HG02678 (cell line): ENCODE measurements at regions not wholly inside any gene's neighbourhood (a gene's known extent, or its start where the extent isn't known, plus 50 kb on each side); places are given as distances from the start of the nearest gene placed in this dataset.

Source experiments
- ATAC-seq: cut with Tn5 transposase; IDR thresholded peaks from one replicate; pipeline ENCODE4 v1.9.1; 2021; ENCODE audit warnings: mild to moderate bottlenecking, moderate library complexity; ENCODE audit not compliant: unreplicated experiment

DNA sequence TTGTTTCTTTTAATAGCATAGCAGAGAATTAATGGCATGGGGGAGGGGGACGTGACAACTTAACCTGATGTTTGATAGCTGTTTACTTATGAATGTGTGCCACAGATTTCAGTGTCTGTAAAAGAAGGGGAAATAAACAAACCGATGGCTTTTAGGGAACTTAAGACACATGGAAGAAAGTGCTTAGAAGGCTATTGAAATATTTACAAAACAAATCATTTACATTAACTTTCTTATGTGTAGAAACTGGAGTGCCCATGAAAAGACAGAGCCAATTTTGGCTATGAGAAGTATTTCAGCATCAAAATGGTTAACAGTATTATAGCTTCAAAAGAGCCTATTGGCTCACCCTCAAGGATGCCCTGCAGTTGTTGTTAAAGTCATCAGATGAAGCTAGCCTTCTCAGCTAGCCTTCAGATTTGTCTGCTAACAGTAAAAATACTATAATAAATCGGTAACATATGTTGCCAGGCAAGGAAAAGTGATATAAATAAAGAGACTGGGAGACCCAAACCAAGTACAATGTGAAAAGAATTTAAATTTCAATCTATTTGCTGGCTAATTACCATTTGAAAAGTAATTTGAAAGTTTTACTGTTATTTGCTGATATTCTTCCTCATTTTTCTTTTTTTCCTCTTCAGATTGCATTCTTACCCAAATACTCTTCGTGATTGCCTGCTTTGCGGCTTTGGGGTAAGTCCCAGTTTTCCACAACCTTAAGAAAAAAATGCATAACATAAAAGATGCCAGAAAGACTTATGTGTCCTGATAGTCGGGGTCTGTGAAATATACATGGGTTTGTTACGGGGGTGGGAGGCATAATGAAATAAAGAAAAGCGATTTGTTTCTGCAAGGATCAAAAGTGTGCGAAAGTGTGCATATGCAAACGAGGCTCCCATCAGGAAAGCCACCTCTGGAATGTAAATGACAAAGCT is 256.4 kb downstream of the MEIS1 start:
- no peak for ATAC-seq

DNA sequence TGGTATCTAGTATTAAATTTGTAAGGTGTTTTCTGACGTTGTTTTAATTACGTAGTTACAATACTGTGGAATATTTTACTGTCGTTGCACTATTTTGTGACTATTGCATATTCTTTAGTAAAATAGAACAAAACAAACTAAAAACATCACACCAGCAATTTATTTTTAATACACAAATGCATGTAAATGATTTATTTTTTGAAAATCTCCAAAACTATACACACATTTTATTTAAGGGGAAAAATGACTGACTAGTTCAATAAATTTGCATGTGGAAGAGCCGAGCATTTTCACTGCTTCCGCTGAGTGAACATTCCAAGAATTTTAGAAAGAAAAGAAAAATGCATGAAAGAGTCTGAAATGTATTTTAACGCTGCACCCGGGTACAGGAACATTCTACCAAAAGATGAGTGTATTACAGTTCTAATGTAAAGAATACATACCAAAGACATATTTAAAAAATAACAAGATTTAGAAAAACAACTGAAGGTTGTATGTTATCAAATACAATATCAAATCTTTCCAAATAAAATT is 257.7 kb downstream of the MEIS1 start:
- ATAC-seq: no peak

DNA sequence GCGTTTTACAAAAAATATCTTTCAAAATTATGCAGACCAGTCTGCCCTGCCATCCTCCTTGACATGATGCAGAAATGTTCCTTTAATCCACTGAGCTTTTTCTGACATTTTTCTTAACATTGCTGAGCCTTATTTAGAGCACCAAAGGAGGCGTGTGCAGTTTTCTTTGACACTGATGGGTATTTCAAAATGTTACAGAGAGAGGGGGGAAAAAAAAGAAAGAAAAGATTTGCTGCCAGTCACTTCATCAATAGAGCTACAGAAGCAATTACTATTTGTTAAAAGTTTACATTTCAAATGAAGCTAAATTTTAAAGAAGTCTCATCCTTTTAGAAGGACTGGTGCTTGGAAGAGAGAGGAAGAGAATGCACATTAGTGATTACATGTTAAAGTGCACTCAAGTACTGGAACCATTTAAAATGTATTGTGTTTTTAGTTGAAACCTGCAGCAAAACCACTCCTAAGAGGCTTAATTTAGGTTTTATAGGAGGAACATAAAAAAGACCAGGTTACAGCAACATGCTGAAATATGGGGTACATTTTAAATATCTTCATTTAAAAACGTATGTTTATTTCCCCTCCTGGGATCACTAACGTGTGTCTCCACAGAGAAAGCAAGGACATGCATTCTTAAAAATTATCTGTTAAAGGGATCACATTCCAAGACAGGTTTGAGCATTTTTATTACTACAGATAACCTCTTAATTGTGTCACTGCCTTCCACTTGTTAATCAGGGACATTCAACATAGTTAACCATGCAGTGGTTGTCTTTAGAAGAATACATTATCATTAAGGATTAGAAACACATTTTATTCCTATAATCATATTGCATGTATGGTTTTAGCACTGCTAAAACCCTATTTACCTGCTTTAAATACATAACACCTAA is 258.4 kb downstream of the MEIS1 start:
- no peak for ATAC-seq

GRCh38 chr2:66694087-66694860 is 259.3 kb downstream of the MEIS1 start:
- ATAC-seq: no peak

DNA sequence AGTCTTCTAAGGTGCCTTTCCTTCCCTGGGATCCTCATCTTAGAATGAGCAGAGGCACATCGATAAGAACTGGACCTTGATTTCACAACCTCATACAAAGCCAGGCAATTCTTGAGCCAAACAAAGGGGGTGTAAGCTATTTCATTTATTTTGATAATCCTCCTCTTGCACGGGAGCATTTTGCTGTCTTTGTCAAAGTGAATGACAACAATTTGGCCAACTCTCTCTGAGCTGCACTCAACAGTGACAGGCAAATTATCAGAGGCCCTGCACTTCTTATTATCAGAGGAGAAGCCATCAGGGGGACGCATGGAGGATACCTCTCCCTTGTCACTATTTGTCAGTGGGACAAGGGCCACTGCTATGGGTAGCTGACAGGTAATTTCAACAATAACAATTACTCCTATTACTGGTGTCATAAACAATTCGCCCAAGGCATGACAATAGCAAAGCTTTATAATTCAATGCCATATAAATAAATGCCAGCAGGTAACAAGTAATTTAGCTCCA is 260.4 kb downstream of the MEIS1 start:
- ATAC-seq: no peak

DNA sequence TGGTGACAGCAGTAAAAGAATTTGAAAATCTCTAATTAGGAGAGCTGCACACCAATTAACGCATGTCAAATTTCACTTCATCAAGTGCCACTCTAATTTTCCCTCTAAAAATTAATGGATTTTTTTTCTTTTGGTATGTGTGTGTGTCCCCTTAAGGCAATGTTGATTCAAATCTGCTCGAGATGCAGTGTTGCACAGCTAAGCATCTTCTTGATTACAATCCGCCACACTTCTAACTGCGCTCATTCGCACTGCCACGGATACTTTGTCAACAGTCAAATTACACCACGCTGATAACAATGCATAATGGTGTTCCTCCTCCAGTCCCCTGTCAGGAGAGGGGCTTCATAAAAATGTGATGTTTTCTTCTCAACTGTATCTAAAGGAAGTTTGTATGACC is 261.4 kb downstream of the MEIS1 start:
- no peak for ATAC-seq

DNA sequence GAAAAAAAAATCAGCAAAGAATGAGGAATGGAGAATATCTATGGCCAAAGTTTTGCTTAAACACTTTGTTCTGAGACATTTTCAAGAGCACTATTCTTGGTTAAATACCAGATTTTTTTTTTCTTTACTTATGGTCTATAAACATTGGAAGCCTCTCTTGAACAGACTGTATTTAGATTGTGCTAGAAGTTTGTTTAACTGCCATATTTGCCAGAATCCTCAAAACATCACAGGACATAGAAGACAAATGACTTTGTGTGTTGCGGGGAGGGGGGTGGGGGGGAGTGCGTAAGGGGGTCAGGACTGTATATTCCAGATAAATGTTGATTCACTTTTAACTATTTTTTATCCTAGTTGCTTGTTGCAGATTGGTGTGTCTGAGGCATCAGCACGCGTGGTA is 262.0 kb downstream of the MEIS1 start:
- ATAC-seq: no peak

- ATAC-seq: no peak
Measured at GRCh38 chr2:66697366-66697765, 262.4 kb downstream of the MEIS1 start.

DNA sequence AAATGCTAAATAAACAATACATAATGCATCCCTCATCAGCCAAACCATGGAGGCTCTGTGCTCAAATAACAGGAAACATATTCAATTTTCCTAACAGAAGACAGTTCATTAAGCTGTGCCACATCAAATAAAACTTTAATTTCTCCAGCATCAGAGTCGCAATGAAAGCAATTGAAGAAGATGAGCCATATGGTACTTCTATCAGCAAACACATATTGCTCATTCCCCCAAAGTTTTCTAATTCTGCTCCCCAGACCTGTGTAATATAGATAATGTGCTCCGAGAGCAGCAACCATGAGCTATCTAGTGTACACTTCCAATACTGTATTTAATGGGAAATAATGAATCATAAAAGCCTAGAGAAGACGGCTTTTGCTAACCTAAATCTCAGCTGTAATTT is 263.2 kb downstream of the MEIS1 start:
- ATAC-seq: no peak

DNA sequence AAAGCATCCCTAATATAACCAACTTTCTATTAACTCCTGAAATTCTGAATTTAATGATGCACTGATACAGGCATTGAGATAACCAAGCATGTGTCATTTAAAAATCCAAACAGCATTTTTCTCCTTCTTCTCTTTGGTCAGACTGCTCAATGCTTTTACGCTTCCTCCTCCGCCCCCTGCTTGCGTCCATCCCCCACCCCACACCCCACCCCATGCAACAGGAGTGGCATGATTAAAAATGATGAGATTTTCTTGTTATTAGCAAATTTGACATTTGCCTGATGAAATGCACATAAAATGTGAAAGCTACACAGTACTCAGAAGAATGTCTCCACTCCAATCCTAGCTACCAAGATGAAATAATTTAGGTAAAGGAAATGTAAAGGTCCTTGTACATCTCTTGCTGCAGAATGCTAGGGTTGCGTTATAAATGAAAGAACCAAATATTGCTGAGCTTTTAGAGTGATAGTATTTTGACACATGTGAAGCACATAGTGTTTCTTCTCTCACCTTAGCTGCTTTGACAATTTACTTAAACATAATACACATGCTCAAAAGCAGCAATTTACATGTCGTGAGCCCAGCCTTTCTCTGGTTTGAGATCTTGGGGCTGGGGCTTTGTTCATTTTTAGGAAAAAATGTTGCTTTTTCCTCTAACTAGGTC is 263.8 kb downstream of the MEIS1 start:
- ATAC-seq: no peak

GRCh38 chr2:66699416-66699792 is 264.5 kb downstream of the MEIS1 start:
- ATAC-seq: no peak

GRCh38 chr2:66699793-66700676 is 265.1 kb downstream of the MEIS1 start:
- no peak for ATAC-seq

DNA sequence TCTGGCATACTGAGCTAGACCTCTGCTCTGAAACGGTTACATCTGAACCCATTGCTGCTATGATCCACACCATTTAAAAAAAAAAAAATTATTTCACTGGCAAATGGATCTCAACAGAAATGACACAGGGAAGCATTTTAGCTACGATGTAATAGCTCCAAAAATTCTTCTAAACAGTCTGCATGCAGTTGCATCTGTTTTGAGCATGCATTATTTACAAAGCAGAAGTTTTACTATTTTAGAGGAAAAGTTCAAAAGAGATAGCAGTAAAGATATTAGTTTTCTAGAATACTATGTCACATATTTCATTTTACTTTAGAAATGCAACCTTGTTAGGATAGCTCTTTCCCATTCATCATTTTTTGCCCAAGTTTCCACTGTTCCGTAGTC is 265.7 kb downstream of the MEIS1 start:
- no peak for ATAC-seq

GRCh38 chr2:66701251-66701650 is 266.3 kb downstream of the MEIS1 start:
- ATAC-seq: no peak

DNA sequence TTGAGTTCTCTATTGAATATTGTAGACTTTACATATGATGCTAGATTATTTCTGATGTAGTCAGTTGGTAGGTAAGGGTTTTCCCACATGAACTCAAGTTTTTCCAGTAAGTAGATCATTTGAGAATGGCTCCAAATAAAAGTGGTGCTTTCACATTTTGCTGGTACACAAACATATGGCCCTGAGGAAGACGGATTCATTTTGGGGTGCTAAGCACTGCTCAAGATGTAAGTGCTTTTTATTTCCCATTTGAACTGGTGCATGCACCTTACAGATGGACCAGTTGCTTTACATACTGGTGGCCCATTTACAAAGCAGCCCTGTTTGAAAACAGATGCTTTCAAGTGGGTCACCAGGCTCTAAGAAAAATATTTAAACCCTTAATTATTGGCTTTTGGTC is 266.7 kb downstream of the MEIS1 start:
- no peak for ATAC-seq

DNA sequence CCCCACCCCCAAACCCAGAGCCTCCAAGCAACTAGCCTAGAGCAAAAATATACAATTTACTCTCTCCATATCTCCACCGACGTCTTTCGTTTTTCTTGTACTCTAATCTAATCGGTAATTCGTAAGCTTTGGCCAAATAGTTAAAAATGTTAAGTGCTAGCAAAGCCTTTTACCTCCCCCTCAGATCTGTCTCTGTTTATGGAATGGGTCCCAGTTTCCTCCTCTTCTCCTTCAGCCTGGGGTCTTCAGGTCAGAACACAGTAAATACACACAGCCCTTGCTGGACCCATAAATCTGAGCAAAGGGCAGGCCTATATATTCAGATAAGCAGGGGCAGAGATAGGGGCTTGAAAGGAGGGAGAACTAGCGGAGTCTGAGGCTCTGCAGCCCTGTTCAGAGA is 267.4 kb downstream of the MEIS1 start:
- no peak for ATAC-seq

DNA sequence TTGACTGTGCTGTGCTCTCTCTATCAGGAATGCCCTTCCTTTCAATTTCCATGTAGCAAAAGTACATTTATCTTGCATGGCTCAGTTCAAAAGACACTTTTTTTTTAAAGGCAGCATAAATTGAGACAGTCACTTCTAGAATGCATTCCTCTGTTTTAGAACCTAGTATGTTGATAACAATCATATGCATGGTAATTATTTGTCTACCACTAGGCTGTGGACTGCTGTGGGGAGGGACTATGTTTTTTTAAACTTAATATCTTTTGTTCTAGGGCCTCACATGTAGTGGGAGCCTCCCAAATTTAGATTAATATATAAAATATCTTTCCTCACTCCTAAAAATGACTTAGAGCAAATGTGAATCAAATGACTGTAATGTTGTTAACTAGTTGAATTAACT is 269.9 kb downstream of the MEIS1 start:
- ATAC-seq: no peak

GRCh38 chr2:66714610-66715009 is 279.7 kb downstream of the MEIS1 start:
- ATAC-seq: no peak

DNA sequence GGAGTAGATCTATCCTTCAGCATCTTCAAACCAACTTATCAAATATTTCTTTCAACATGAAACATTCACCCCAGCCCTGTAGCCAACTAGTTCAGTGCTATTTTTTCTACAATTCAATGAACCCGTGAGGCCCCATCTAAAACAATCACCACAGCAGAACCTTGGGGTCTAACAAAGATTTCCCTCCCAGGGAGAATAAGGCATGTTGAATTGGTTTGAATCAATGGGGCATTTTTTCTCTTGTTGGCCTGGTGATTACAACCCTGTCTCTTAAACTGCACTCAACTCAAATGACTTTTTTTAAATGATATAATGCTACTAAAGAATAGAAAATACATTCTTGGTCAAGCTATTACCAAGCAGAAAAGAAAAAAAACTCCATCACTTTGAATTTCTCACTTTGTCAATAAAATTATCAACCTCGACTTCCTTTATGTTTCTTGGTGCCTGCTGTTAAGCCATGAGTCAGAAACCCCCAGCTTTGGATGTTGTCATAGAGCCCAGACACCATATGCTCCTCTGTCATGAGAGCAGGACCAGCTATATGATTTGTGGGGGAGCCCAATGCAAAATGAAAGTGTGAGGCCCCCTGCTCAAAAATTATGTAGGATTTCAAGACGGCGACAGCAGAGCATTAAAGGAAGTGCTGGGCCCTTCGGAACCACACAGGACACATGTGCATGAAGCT is 282.4 kb downstream of the MEIS1 start:
- no peak for ATAC-seq
